ENCODE measurements at regions not wholly inside any gene's neighbourhood (a gene's known extent, or its start where the extent isn't known, plus 50 kb on each side); places are given as distances from the start of the nearest gene placed in this dataset.
"Not testable (repeated sequence)": the region's sequence is repeated elsewhere in the genome, so short reads cannot be mapped to it uniquely, and the experiment has no call there.

DNA sequence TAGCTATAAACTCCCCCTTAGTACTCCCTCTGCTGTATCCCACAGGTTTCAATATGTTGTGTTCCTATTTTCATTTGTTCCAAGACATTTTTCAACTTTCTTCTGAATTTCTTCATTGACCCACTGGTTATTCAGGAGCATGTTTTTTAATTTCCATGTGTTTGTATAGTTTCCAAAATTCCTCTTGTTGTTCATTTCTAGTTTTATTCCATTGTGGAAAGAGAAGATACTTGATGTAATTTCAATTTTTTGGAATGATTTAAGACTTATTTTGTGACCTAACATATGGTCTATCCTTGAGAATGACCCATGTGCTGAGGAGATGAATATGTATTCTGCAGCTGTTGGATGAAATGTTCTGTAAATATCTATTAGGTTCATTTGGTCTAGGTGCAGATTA is 497.2 kb downstream of the BCKDHB start:
- TF ChIP-seq, protein P1, sequence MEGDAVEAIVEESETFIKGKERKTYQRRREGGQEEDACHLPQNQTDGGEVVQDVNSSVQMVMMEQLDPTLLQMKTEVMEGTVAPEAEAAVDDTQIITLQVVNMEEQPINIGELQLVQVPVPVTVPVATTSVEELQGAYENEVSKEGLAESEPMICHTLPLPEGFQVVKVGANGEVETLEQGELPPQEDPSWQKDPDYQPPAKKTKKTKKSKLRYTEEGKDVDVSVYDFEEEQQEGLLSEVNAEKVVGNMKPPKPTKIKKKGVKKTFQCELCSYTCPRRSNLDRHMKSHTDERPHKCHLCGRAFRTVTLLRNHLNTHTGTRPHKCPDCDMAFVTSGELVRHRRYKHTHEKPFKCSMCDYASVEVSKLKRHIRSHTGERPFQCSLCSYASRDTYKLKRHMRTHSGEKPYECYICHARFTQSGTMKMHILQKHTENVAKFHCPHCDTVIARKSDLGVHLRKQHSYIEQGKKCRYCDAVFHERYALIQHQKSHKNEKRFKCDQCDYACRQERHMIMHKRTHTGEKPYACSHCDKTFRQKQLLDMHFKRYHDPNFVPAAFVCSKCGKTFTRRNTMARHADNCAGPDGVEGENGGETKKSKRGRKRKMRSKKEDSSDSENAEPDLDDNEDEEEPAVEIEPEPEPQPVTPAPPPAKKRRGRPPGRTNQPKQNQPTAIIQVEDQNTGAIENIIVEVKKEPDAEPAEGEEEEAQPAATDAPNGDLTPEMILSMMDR (IDR thresholded peaks at IDR 0.05; ENCODE audit: low read depth, low read length): no peak
- no peak for DNase-seq
- no peaks in the 10 kb centered on the region for H3K27me3 ChIP-seq
- no peaks in the 10 kb centered on the region for H3K9me3 ChIP-seq
- H3K4me1 ChIP-seq: no peaks in the 10 kb centered on the region
- no peaks in the 10 kb centered on the region for H3K36me3 ChIP-seq
- no peak overlapping the region for H3K4me3 ChIP-seq (ENCODE audit: low read depth, low read length)

DNA sequence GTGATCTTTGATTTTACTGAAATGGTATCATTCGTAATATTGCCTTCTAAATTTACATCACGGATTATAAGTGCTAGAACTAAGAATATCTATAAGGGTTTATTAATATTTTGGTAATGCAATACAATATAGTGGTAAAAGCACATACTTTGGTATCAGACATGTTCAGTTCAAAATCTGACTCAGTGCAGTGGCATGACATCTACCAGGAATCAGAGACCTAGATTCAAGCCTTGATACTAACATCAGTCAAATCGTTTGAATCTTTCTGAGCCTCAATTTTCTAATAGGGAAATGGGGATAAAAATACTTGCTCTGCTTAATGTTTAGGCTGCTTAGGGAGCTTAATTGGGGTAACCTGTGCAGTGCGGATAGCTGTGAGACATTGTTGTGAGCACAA is 488.0 kb downstream of the BCKDHB start:
- no peaks in the 10 kb centered on the region for H3K36me3 ChIP-seq
- no peak for DNase-seq
- no peaks in the 10 kb centered on the region for H3K9me3 ChIP-seq
- TF ChIP-seq, protein P1 (IDR thresholded peaks at IDR 0.05; ENCODE audit: low read depth, low read length): no peak
- H3K4me1 ChIP-seq: no peaks in the 10 kb centered on the region; the same call in 1 of the 2 replicates
- H3K27me3 ChIP-seq: no peaks in the 10 kb centered on the region
- no peak overlapping the region for H3K4me3 ChIP-seq (ENCODE audit: low read depth, low read length)

DNA sequence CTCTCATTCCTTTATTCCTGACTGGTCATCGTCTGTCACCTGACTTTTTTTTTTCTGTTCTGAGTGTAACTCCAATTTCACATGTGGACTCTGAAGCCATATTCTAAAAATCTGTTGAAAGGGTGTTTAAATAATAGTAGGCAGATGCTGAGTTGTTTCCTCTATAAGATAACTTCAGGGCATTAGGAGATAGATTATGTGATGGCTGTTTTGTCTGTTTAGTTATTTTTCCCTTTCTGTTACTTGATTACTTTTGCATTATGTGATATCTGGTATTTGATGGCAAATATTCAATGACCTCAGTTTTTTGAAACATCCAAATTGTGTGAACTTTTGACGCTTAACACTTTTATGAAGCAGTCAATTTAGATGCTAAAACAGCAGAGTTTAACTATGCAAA is 486.0 kb downstream of the BCKDHB start:
- no peaks in the 10 kb centered on the region for H3K36me3 ChIP-seq
- no peaks in the 10 kb centered on the region; the same call in 1 of the 2 replicates for H3K4me1 ChIP-seq
- no peaks in the 10 kb centered on the region for H3K27me3 ChIP-seq
- DNase-seq: no peak
- TF ChIP-seq, protein P1 (IDR thresholded peaks at IDR 0.05; ENCODE audit: low read depth, low read length): no peak
- H3K9me3 ChIP-seq: no peaks in the 10 kb centered on the region
- H3K4me3 ChIP-seq (ENCODE audit: low read depth, low read length): no peak overlapping the region

DNA sequence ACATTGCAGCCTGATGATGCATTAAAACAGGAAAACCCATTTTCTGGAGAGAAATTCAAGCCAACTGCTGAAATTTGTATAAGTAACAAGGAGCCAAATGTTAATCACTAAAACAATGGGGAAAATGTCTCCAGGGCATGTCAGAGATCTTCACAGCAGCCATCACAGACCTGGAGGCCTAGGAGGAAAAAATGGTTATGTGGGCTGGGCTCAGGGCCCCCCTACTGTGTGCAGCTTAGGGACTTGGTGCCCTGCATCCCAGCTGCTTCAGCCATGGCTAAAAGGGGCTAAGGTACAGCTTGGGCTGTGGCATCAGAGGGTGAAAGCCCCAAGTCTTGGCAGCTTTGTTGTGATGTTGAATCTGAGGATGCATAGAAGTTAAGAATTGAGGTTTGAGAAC is 479.8 kb downstream of the BCKDHB start:
- H3K9me3 ChIP-seq: no peaks in the 10 kb centered on the region
- TF ChIP-seq, protein P1 (IDR thresholded peaks at IDR 0.05; ENCODE audit: low read depth, low read length): no peak
- H3K27me3 ChIP-seq: no peaks in the 10 kb centered on the region
- no peaks in the 10 kb centered on the region for H3K4me1 ChIP-seq
- H3K36me3 ChIP-seq: no peaks in the 10 kb centered on the region; the same call in 1 of the 2 replicates
- no peak overlapping the region for H3K4me3 ChIP-seq (ENCODE audit: low read depth, low read length)
- no peak for DNase-seq

DNA sequence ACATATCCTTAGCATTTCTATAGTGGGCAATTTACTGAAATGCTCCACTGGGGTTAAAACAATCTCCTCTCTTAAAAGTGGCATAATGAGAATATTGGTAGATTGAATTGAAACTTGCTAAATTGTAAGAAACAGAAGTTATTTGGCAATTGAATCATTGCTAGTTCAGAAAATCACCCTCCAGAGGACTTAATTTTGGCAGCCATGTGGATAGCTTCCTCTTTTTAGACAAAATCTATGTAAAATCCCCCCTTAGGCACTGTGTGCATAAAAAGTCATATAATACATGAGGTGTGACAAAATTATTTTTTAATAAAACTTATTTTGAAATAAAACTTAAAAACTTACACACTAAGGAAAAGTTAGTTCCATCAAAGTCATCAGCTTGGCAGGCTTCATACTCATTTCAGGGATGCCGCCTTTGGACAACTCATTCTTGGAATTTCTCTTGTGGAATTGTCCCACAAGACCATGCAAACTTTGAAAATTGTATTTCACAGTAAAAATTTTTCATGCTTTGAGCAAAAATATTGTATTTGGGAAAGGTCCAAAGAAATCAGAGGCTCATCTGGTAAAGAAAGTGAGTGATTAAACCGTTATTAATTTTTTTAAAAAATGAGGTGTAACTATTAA is 473.0 kb downstream of the BCKDHB start:
- no peak overlapping the region for H3K4me3 ChIP-seq (ENCODE audit: low read depth, low read length)
- H3K27me3 ChIP-seq: no peaks in the 10 kb centered on the region
- H3K9me3 ChIP-seq: no peaks in the 10 kb centered on the region
- no peaks in the 10 kb centered on the region for H3K36me3 ChIP-seq
- DNase-seq: no peak
- TF ChIP-seq, protein P1 (IDR thresholded peaks at IDR 0.05; ENCODE audit: low read depth, low read length): no peak
- no peaks in the 10 kb centered on the region for H3K4me1 ChIP-seq

DNA sequence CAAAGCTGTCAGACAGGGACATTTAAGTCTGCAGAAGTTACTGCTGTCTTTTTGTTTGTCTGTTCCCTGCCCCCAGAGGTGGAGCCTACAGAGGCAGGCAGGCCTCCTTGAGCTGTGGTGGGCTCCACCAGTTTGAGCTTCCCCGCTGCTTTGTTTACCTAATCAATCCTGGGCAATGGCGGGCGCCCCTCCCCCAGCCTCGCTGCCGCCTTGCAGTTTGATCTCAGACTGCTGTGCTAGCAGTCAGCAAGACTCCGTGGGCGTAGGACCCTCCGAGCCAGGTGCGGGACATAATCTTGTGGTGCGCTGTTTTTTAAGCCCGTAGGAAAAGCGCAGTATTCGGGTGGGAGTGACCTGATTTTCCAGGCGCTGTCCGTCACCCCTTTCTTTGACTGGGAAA is 466.8 kb downstream of the BCKDHB start:
- not testable (repeated sequence) for H3K4me3 ChIP-seq (ENCODE audit: low read depth, low read length); H3K27me3 ChIP-seq; H3K9me3 ChIP-seq; DNase-seq; H3K4me1 ChIP-seq; H3K36me3 ChIP-seq
